8988T (cell line): ENCODE measurements at regions not wholly inside any gene's neighbourhood (a gene's known extent, or its start where the extent isn't known, plus 50 kb on each side); places are given as distances from the start of the nearest gene placed in this dataset.

ENCODE experiments used
- DNase-seq: peaks from one replicate; pipeline ENCODE4 v3.0.0; 2011

DNA sequence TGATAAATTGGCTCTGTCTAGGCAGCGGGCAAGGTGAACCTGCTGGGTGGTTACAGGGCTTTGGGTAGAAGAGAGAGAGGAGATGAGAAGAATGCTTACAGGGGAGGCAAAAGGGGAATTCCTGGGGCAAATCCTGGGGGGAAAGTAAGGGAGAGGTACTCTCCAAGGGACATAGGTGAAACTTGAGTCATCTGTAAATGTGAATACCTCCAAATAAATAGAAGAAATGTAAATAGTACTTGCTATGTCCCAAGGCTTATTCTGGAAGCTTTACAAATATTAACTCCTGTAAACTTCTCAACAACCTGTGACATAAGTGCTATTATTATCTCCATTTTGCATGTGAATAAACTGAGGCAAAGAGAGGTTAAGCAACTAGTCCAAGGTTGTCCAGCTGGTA, 57.7 kb upstream of the CDK13 start:
- DNase-seq = no peak

- no peak for DNase-seq
These were observed 55.2 kb upstream of the CDK13 start for GRCh38 chr7:39894904-39895303.

DNA sequence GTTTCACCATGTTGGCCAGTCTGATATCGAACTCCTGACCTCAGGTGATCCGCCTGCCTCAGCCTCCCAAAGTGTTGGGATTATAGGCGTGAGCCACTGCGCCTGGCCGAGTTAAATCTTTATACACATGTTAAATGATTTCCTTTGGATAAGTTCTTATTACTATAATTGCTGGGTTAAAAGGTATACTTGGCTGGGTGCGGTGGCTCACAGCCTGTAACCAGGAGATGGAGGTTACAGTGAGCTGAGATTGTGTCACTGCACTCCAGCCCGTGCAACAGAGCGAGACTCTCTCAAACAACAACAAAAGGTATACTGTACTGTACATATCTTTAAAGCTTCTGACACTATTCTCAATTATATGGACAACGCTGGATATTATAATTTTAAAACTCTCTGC, 53.2 kb upstream of the CDK13 start:
- no peak for DNase-seq

DNA sequence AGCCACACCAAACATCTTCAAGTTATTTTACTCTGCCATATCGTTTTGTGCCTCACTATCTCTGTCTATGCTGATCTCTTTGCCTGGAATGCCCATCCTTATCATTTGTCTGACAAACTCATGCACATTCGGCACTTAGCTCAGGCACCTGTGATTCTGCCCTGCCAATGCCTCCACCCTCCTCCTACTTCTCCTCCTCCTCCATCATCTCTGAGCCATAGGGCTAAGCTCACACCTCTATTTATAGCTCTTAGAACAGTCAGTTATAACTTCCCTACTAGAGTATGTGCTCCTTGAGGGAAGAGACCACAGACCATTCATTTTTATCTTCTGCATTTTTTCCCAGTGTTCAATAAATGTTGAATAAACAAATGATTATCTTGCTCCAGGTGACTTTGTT, 51.2 kb upstream of the CDK13 start:
- no peak for DNase-seq
